HepG2 (cell line): ENCODE measurements at regions not wholly inside any gene's neighbourhood (a gene's known extent, or its start where the extent isn't known, plus 50 kb on each side); places are given as distances from the start of the nearest gene placed in this dataset.

Source experiments
- CEBPG ChIP-seq: IDR thresholded peaks from 2 replicates; pipeline ENCODE4 v1.6.1; 2016
- POLR2A ChIP-seq, 2 experiments: IDR thresholded peaks; 2 replicates each; pipeline ENCODE4 v1.6.1; 2011; ENCODE audit warnings: low read depth in 2 of 2, low read length in 2 of 2, mild to moderate bottlenecking in 1 of 2, moderate library complexity in 1 of 2; ENCODE audit not compliant: insufficient read depth in 1 of 2
- POLR2AphosphoS5 ChIP-seq: IDR thresholded peaks from 2 replicates; pipeline ENCODE4 v1.6.1; 2012; ENCODE audit warnings: low read depth, low read length
- REPIN1 ChIP-seq: sonication (generic); formaldehyde crosslinking; IDR thresholded peaks from 2 replicates; pipeline ENCODE4 v1.8.0; 2022; ENCODE audit warnings: missing genetic modification reagents, low read depth, mild to moderate bottlenecking, borderline replicate concordance
- SKIL ChIP-seq: sonication (generic); formaldehyde crosslinking; IDR thresholded peaks from 2 replicates; pipeline ENCODE4 v1.8.0; 2022; ENCODE audit warnings: missing genetic modification reagents, mild to moderate bottlenecking, moderate library complexity, borderline replicate concordance
- SRF ChIP-seq: IDR thresholded peaks from 2 replicates; pipeline ENCODE4 v1.6.1; 2011; ENCODE audit warnings: mild to moderate bottlenecking, low read depth, low read length, moderate library complexity
- ZKSCAN8 ChIP-seq: IDR thresholded peaks from 2 replicates; pipeline ENCODE4 v1.6.1; 2016; ENCODE audit warnings: borderline replicate concordance, missing genetic modification reagents, missing compliant biosample characterization
- ZNF777 ChIP-seq: sonication (generic); formaldehyde crosslinking; IDR thresholded peaks from 2 replicates; pipeline ENCODE4 v1.4.0; 2020; ENCODE audit warnings: missing genetic modification reagents
- TF ChIP-seq, protein P1 (sequence below): sonication (generic); formaldehyde crosslinking; IDR thresholded peaks from 2 replicates; pipeline ENCODE4 v1.5.0; 2020; ENCODE audit warnings: mild to moderate bottlenecking, missing genetic modification reagents, moderate library complexity
- TF ChIP-seq, protein P2 (sequence below): sonication (generic); formaldehyde crosslinking; IDR thresholded peaks from 2 replicates; pipeline ENCODE4 v1.4.0; 2020; ENCODE audit warnings: missing genetic modification reagents, borderline replicate concordance

DNA sequence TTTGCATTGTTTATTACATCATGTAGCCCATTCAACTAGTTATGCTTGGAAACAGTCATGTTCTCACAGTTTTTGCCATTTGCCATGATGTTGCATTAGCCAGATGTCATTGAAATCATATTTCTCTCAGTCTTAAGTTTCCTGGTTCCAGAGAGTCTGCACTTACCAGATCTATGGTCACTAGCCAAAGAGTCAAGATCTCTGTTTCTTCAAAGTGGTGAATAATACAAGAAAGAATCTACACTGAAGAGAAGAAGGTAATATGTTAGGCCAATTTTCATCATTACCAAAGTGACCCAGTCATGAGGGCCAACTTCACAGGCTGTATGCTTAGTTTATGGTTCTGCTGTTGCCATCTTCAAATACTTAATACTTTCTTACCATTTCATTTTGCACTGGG lies 89.0 kb upstream of the PHYHIPL start:
- TF ChIP-seq ZKSCAN8 (no peak), SRF (no peak), SKIL (CRISPR knock-in tag) (no peak), ZNF777 (CRISPR knock-in tag) (no peak), POLR2AphosphoS5 (no peak), POLR2A (IDR thresholded peaks at IDR 0.05; ENCODE audit: insufficient read depth in 1 of 2, low read depth in 2 of 2, low read length in 2 of 2) (no peak), CEBPG (CRISPR knock-in tag) (no peak), REPIN1 (CRISPR knock-in tag) (no peak)
- TF ChIP-seq, protein P1, sequence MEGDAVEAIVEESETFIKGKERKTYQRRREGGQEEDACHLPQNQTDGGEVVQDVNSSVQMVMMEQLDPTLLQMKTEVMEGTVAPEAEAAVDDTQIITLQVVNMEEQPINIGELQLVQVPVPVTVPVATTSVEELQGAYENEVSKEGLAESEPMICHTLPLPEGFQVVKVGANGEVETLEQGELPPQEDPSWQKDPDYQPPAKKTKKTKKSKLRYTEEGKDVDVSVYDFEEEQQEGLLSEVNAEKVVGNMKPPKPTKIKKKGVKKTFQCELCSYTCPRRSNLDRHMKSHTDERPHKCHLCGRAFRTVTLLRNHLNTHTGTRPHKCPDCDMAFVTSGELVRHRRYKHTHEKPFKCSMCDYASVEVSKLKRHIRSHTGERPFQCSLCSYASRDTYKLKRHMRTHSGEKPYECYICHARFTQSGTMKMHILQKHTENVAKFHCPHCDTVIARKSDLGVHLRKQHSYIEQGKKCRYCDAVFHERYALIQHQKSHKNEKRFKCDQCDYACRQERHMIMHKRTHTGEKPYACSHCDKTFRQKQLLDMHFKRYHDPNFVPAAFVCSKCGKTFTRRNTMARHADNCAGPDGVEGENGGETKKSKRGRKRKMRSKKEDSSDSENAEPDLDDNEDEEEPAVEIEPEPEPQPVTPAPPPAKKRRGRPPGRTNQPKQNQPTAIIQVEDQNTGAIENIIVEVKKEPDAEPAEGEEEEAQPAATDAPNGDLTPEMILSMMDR: no peak
- TF ChIP-seq, protein P2, sequence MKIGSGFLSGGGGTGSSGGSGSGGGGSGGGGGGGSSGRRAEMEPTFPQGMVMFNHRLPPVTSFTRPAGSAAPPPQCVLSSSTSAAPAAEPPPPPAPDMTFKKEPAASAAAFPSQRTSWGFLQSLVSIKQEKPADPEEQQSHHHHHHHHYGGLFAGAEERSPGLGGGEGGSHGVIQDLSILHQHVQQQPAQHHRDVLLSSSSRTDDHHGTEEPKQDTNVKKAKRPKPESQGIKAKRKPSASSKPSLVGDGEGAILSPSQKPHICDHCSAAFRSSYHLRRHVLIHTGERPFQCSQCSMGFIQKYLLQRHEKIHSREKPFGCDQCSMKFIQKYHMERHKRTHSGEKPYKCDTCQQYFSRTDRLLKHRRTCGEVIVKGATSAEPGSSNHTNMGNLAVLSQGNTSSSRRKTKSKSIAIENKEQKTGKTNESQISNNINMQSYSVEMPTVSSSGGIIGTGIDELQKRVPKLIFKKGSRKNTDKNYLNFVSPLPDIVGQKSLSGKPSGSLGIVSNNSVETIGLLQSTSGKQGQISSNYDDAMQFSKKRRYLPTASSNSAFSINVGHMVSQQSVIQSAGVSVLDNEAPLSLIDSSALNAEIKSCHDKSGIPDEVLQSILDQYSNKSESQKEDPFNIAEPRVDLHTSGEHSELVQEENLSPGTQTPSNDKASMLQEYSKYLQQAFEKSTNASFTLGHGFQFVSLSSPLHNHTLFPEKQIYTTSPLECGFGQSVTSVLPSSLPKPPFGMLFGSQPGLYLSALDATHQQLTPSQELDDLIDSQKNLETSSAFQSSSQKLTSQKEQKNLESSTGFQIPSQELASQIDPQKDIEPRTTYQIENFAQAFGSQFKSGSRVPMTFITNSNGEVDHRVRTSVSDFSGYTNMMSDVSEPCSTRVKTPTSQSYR (CRISPR knock-in tag): no peak
